Vagina (tissue), 2 donors: ENCODE measurements at regions not wholly inside any gene's neighbourhood (a gene's known extent, or its start where the extent isn't known, plus 50 kb on each side); places are given as distances from the start of the nearest gene placed in this dataset.

Experiments used
- DNase-seq, 2 donors: peaks; one replicate each; pipeline ENCODE4 v3.0.0-alpha.2; 2017; ENCODE audit errors: extremely low spot score in 2 of 2
- H3K27ac ChIP-seq: fragments of 200-600 bp; sonication (generic); one replicate; pipeline ENCODE4 v1.5.1; 2019
- H3K27me3 ChIP-seq: fragments of 200-600 bp; sonication (generic); one replicate; pipeline ENCODE4 v1.5.1; 2019
- H3K36me3 ChIP-seq, 2 donors: fragments of 200-600 bp; sonication (generic); one replicate each; pipeline ENCODE4 v1.5.1; 2017 to 2019
- H3K4me1 ChIP-seq: fragments of 200-600 bp; sonication (generic); one replicate; pipeline ENCODE4 v1.5.1; 2019
- H3K4me3 ChIP-seq, 2 donors: fragments of 200-600 bp; sonication (generic); 1 replicate in 1 of 2; 2 replicates in 1 of 2; pipeline ENCODE4 v1.5.1; 2016 to 2019
- H3K9me3 ChIP-seq: fragments of 200-600 bp; sonication (generic); one replicate; pipeline ENCODE4 v1.5.1; 2019
- CTCF ChIP-seq, 3 experiments: fragments of 450-650 bp in 2 of 3; fragments of 200-600 bp in 1 of 3; sonication (generic) in 1 of 3; IDR thresholded peaks; one replicate each; pipeline ENCODE4 v1.5.1; 2017 to 2019; ENCODE audit warnings: antibody characterized with exemption in 3 of 3, mild to moderate bottlenecking in 2 of 3, moderate library complexity in 2 of 3
- POLR2A ChIP-seq, 2 donors: fragments of 450-650 bp; IDR thresholded peaks; one replicate each; pipeline ENCODE4 v1.6.1; 2017; ENCODE audit warnings: antibody characterized with exemption in 2 of 2, mild to moderate bottlenecking in 2 of 2, moderate library complexity in 2 of 2
- POLR2AphosphoS5 ChIP-seq, 2 donors: sonication (generic); formaldehyde crosslinking; IDR thresholded peaks; one replicate each; pipeline ENCODE4 v1.9.0; 2017; ENCODE audit warnings: antibody characterized with exemption in 2 of 2, mild to moderate bottlenecking in 2 of 2, low read depth in 1 of 2; ENCODE audit not compliant: insufficient read depth in 1 of 2
- intact Hi-C: fragments of 100-400 bp; cut with DNase I; formaldehyde crosslinking; loops from one replicate; pipeline ENCODE4 v1.15.1; 2023

GRCh38 chr1:119222271-119222670 lies 81.8 kb upstream of the WARS2 start:
- H3K4me3 ChIP-seq, result no peak overlapping the region
- DNase-seq, result no peak
- no peaks in the 10 kb centered on the region for H3K4me1 ChIP-seq
- H3K9me3 ChIP-seq, result no peaks in the 10 kb centered on the region
- no peak for TF ChIP-seq POLR2A (IDR thresholded peaks at IDR 0.05)
- TF ChIP-seq CTCF (IDR thresholded peaks at IDR 0.05), result no peak
- no peak for TF ChIP-seq POLR2AphosphoS5 (IDR thresholded peaks at IDR 0.05; ENCODE audit: insufficient read depth in 1 of 2, low read depth in 1 of 2)
- H3K27ac ChIP-seq, result no peak overlapping the region
- H3K27me3 ChIP-seq, result no peaks in the 10 kb centered on the region
- intact Hi-C loops, result no loop called here
- H3K36me3 ChIP-seq, result peaks cover 0 to 4% of the 10 kb centered on the region in 2 donors

GRCh38 chr1:119225265-119225664 lies 84.8 kb upstream of the WARS2 start:
- no peaks in the 10 kb centered on the region for H3K9me3 ChIP-seq
- H3K27ac ChIP-seq, result no peak overlapping the region
- H3K4me1 ChIP-seq, result peaks cover 5% of the 10 kb centered on the region
- no peaks in the 10 kb centered on the region for H3K36me3 ChIP-seq
- no peak overlapping the region for H3K4me3 ChIP-seq
- DNase-seq, result no peak
- no peaks in the 10 kb centered on the region for H3K27me3 ChIP-seq
- intact Hi-C loops, result loop anchor here (5.0 kb wide), 1 partner anchor 998 kb away; no protein-coding TSS in a partner anchor
- TF ChIP-seq POLR2A (IDR thresholded peaks at IDR 0.05) (no peak), POLR2AphosphoS5 (IDR thresholded peaks at IDR 0.05; ENCODE audit: insufficient read depth in 1 of 2, low read depth in 1 of 2) (no peak), CTCF (IDR thresholded peaks at IDR 0.05) (no peak)

- H3K4me3 ChIP-seq, result no peak overlapping the region
- H3K9me3 ChIP-seq, result no peaks in the 10 kb centered on the region
- no peaks in the 10 kb centered on the region for H3K36me3 ChIP-seq
- no peak for DNase-seq
- no peaks in the 10 kb centered on the region for H3K27me3 ChIP-seq
- intact Hi-C loops, result loop anchor here (5.0 kb wide), 1 partner anchor 999 kb away; no protein-coding TSS in a partner anchor
- H3K4me1 ChIP-seq, result peaks cover 5% of the 10 kb centered on the region
- TF ChIP-seq POLR2AphosphoS5 (IDR thresholded peaks at IDR 0.05; ENCODE audit: insufficient read depth in 1 of 2, low read depth in 1 of 2), result no peak
- TF ChIP-seq CTCF (IDR thresholded peaks at IDR 0.05), result no peak
- TF ChIP-seq POLR2A (IDR thresholded peaks at IDR 0.05), result no peak
- no peak overlapping the region for H3K27ac ChIP-seq
Measured at GRCh38 chr1:119225831-119226230, 85.4 kb upstream of the WARS2 start.

- Histone ChIP-seq H3K4me3 (no peak overlapping the region), H3K4me1 (peaks cover 5% of the 10 kb centered on the region), H3K27me3 (no peaks in the 10 kb centered on the region), H3K27ac (no peak overlapping the region), H3K36me3 (no peaks in the 10 kb centered on the region), H3K9me3 (no peaks in the 10 kb centered on the region)
- no peak for DNase-seq
- no peak for TF ChIP-seq POLR2AphosphoS5 (IDR thresholded peaks at IDR 0.05; ENCODE audit: insufficient read depth in 1 of 2, low read depth in 1 of 2)
- TF ChIP-seq POLR2A (IDR thresholded peaks at IDR 0.05), result no peak
- TF ChIP-seq CTCF (IDR thresholded peaks at IDR 0.05), result no peak
- intact Hi-C loops, result loop anchor here (5.0 kb wide), 1 partner anchor 999 kb away; no protein-coding TSS in a partner anchor
Measured at GRCh38 chr1:119226321-119226720, 85.9 kb upstream of the WARS2 start.

GRCh38 chr1:119226913-119227312 lies 86.5 kb upstream of the WARS2 start:
- intact Hi-C loops, result loop anchor here (5.0 kb wide), 1 partner anchor 1000 kb away; no protein-coding TSS in a partner anchor
- H3K27ac ChIP-seq, result no peak overlapping the region
- TF ChIP-seq CTCF (IDR thresholded peaks at IDR 0.05) (no peak), POLR2AphosphoS5 (IDR thresholded peaks at IDR 0.05; ENCODE audit: insufficient read depth in 1 of 2, low read depth in 1 of 2) (no peak), POLR2A (IDR thresholded peaks at IDR 0.05) (no peak)
- no peak overlapping the region for H3K4me3 ChIP-seq
- no peak for DNase-seq
- H3K4me1 ChIP-seq, result peaks cover 5% of the 10 kb centered on the region
- H3K36me3 ChIP-seq, result no peaks in the 10 kb centered on the region
- H3K27me3 ChIP-seq, result no peaks in the 10 kb centered on the region
- no peaks in the 10 kb centered on the region for H3K9me3 ChIP-seq
